ENCODE measurements at regions not wholly inside any gene's neighbourhood (a gene's known extent, or its start where the extent isn't known, plus 50 kb on each side); places are given as distances from the start of the nearest gene placed in this dataset.

- TF ChIP-seq EP300 (IDR thresholded peaks at IDR 0.05) (no peak), POLR2A (IDR thresholded peaks at IDR 0.05) (no peak), CTCF (IDR thresholded peaks at IDR 0.05) (no peak)
- intact Hi-C loops (cut with DNase I) = no loop called here
- 59 to 75% (median 65%) methylated on average over 3 of the region's 3 CpGs for WGBS, 3 donors
These were observed 311.0 kb downstream of the GPAM start for GRCh38 chr10:111872591-111872990.

GRCh38 chr10:111873041-111873440, 310.5 kb downstream of the GPAM start:
- intact Hi-C loops (cut with DNase I) = no loop called here
- Histone ChIP-seq H3K9me3 (no peaks in the 10 kb centered on the region), H3K27me3 (no peaks in the 10 kb centered on the region), H3K36me3 (no peaks in the 10 kb centered on the region), H3K27ac (no peak overlapping the region), H3K4me1 (ENCODE audit: insufficient read depth) (no peaks in the 10 kb centered on the region), H3K4me3 (no peak overlapping the region)
- 81 to 89% (median 83%) methylated on average over 4 of the region's 4 CpGs for WGBS, 3 donors
- TF ChIP-seq EP300 (IDR thresholded peaks at IDR 0.05) (no peak), CTCF (IDR thresholded peaks at IDR 0.05) (no peak), POLR2A (IDR thresholded peaks at IDR 0.05) (no peak)
- no peak for DNase-seq

More at GRCh38 chr10:111872591-111872990, 311.0 kb downstream of the GPAM start:
- Histone ChIP-seq H3K4me1 (ENCODE audit: insufficient read depth) (no peaks in the 10 kb centered on the region), H3K27me3 (no peaks in the 10 kb centered on the region), H3K9me3 (no peaks in the 10 kb centered on the region), H3K27ac (no peak overlapping the region), H3K4me3 (no peak overlapping the region), H3K36me3 (no peaks in the 10 kb centered on the region)
- DNase-seq = no peak

GRCh38 chr10:111873621-111874135, 309.9 kb downstream of the GPAM start:
- intact Hi-C loops (cut with DNase I) = no loop called here
- Histone ChIP-seq H3K4me1 (ENCODE audit: insufficient read depth) (no peaks in the 10 kb centered on the region), H3K27me3 (no peaks in the 10 kb centered on the region), H3K4me3 (no peak overlapping the region), H3K36me3 (no peaks in the 10 kb centered on the region), H3K27ac (no peak overlapping the region), H3K9me3 (no peaks in the 10 kb centered on the region)
- TF ChIP-seq POLR2A (IDR thresholded peaks at IDR 0.05) = no peak
- no peak for TF ChIP-seq EP300 (IDR thresholded peaks at IDR 0.05)
- no peak for TF ChIP-seq CTCF (IDR thresholded peaks at IDR 0.05)
- no peak for DNase-seq
- 65 to 73% (median 71%) methylated on average over 7 of the region's 7 CpGs for WGBS, 3 donors

- no peaks in the 10 kb centered on the region for H3K9me3 ChIP-seq
- intact Hi-C loops (cut with DNase I) = no loop called here
- H3K4me1 ChIP-seq (ENCODE audit: insufficient read depth) = no peaks in the 10 kb centered on the region
- H3K27ac ChIP-seq = no peak overlapping the region
- no peak for TF ChIP-seq CTCF (IDR thresholded peaks at IDR 0.05)
- no peak for TF ChIP-seq EP300 (IDR thresholded peaks at IDR 0.05)
- no peak for TF ChIP-seq POLR2A (IDR thresholded peaks at IDR 0.05)
- H3K27me3 ChIP-seq = no peaks in the 10 kb centered on the region
- H3K36me3 ChIP-seq = no peaks in the 10 kb centered on the region
- H3K4me3 ChIP-seq = no peak overlapping the region
- DNase-seq = no peak
- WGBS, 3 donors = 69 to 78% (median 72%) methylated on average over 3 of the region's 3 CpGs
These were observed 309.0 kb downstream of the GPAM start for GRCh38 chr10:111874576-111874975.
